GM23338 (cell line): ENCODE measurements at regions not wholly inside any gene's neighbourhood (a gene's known extent, or its start where the extent isn't known, plus 50 kb on each side); places are given as distances from the start of the nearest gene placed in this dataset.

Experiments
- ATAC-seq: fragments of 200-7000 bp; cut with Tn5 transposase; 3 replicates; pipeline ENCODE4 v1.9.1; 2020
- DNase-seq: peaks from one replicate; pipeline ENCODE4 v3.0.0-alpha.2; 2015; ENCODE audit warnings: low spot score
- H2AFZ ChIP-seq: fragments of 200-600 bp; sonication (generic); 2 replicates; pipeline ENCODE4 v1.8.0; 2016; ENCODE audit warnings: antibody characterized with exemption, mild to moderate bottlenecking, moderate library complexity
- H3F3A ChIP-seq: fragments of 200-600 bp; sonication (generic); replicated peaks from 2 replicates; pipeline ENCODE4 v1.8.0; 2017; ENCODE audit warnings: antibody characterized with exemption, mixed run types, low read depth
- H3K27ac ChIP-seq: fragments of 200-600 bp; sonication (generic); 2 replicates; pipeline ENCODE4 v1.6.1; 2016; ENCODE audit warnings: low read depth
- H3K27me3 ChIP-seq: fragments of 200-600 bp; sonication (generic); 2 replicates; pipeline ENCODE4 v1.8.0; 2016; ENCODE audit warnings: mild to moderate bottlenecking, mixed run types, moderate library complexity; ENCODE audit not compliant: insufficient read depth
- H3K36me3 ChIP-seq: fragments of 200-600 bp; sonication (generic); 2 replicates; pipeline ENCODE4 v1.8.0; 2016; ENCODE audit warnings: mild to moderate bottlenecking; ENCODE audit not compliant: insufficient read depth
- H3K4me1 ChIP-seq: fragments of 200-600 bp; sonication (generic); 2 replicates; pipeline ENCODE4 v1.8.0; 2016; ENCODE audit warnings: mild to moderate bottlenecking, moderate library complexity; ENCODE audit not compliant: insufficient read depth
- H3K4me2 ChIP-seq: fragments of 200-600 bp; sonication (generic); 2 replicates; pipeline ENCODE4 v1.7.1; 2017; ENCODE audit warnings: mixed run types
- H3K4me3 ChIP-seq: fragments of 200-600 bp; sonication (generic); 2 replicates; pipeline ENCODE4 v1.6.1; 2016; ENCODE audit warnings: mixed run types
- H3K79me2 ChIP-seq: fragments of 200-600 bp; sonication (generic); replicated peaks from 2 replicates; pipeline ENCODE4 v1.8.0; 2017; ENCODE audit warnings: mild to moderate bottlenecking; ENCODE audit not compliant: insufficient read depth
- H3K9me2 ChIP-seq: fragments of 200-600 bp; sonication (generic); 2 replicates; pipeline ENCODE4 v1.8.0; 2017; ENCODE audit not compliant: insufficient read depth
- H4K20me1 ChIP-seq: fragments of 200-600 bp; sonication (generic); replicated peaks from 2 replicates; pipeline ENCODE4 v1.8.0; 2017; ENCODE audit warnings: mild to moderate bottlenecking; ENCODE audit not compliant: insufficient read depth
- H3K27ac Mint-ChIP-seq: 2 replicates; pipeline ENCODE4 v1.8.0; 2020; ENCODE audit warnings: inconsistent platforms, mild to moderate bottlenecking, moderate library complexity, mixed read lengths
- H3K27me3 Mint-ChIP-seq: 3 replicates; pipeline ENCODE4 v1.8.0; 2022; ENCODE audit warnings: low read depth, mild to moderate bottlenecking, moderate library complexity, mixed read lengths, inconsistent platforms; ENCODE audit not compliant: insufficient read depth, poor library complexity
- H3K36me3 Mint-ChIP-seq: 3 replicates; pipeline ENCODE4 v1.8.0; 2021; ENCODE audit warnings: low read depth, mild to moderate bottlenecking, inconsistent platforms, moderate library complexity, mixed read lengths
- H3K4me1 Mint-ChIP-seq: 3 replicates; pipeline ENCODE4 v1.8.0; 2020; ENCODE audit warnings: mild to moderate bottlenecking, inconsistent platforms, mixed read lengths
- H3K4me3 Mint-ChIP-seq: 3 replicates; pipeline ENCODE4 v1.8.0; 2021; ENCODE audit warnings: moderate library complexity, mild to moderate bottlenecking, inconsistent platforms, mixed read lengths
- H3K9me3 Mint-ChIP-seq: 3 replicates; pipeline ENCODE4 v1.8.0; 2020; ENCODE audit warnings: moderate library complexity, mild to moderate bottlenecking, inconsistent platforms, mixed read lengths
- CREB1 ChIP-seq: fragments of 250-450 bp; sonication (Bioruptor Pico); IDR thresholded peaks from 2 replicates; pipeline ENCODE4 v1.5.0; 2020; ENCODE audit warnings: low read depth, mild to moderate bottlenecking, moderate library complexity
- EZH2 ChIP-seq: fragments of 200-600 bp; sonication (generic); IDR thresholded peaks from one replicate; pipeline ENCODE4 v1.8.0; 2017; ENCODE audit warnings: antibody characterized with exemption, mild to moderate bottlenecking, low read depth; ENCODE audit not compliant: unreplicated experiment
- EZH2phosphoT487 ChIP-seq: fragments of 200-600 bp; sonication (generic); IDR thresholded peaks from one replicate; pipeline ENCODE4 v1.8.1; 2018; ENCODE audit warnings: antibody characterized with exemption; ENCODE audit not compliant: unreplicated experiment
- JUNB ChIP-seq: IDR thresholded peaks from one replicate; pipeline ENCODE4 v1.6.1; 2016; ENCODE audit warnings: antibody characterized with exemption; ENCODE audit not compliant: unreplicated experiment
- NANOG ChIP-seq: IDR thresholded peaks from 2 replicates; pipeline ENCODE4 v1.6.1; 2016; ENCODE audit warnings: antibody characterized with exemption, borderline replicate concordance
- POLR2AphosphoS5 ChIP-seq: IDR thresholded peaks from 2 replicates; pipeline ENCODE4 v1.6.1; 2016; ENCODE audit warnings: antibody characterized with exemption, low read depth
- REST ChIP-seq: IDR thresholded peaks from one replicate; pipeline ENCODE4 v1.6.1; 2018; ENCODE audit warnings: antibody characterized with exemption; ENCODE audit not compliant: unreplicated experiment
- ZNF114 ChIP-seq: fragments of 250-450 bp; sonication (Bioruptor Pico); IDR thresholded peaks from 2 replicates; pipeline ENCODE4 v1.5.0; 2020; ENCODE audit warnings: mild to moderate bottlenecking, moderate library complexity
- ZNF331 ChIP-seq: fragments of 250-450 bp; sonication (Bioruptor Pico); IDR thresholded peaks from 2 replicates; pipeline ENCODE4 v1.5.0; 2020; ENCODE audit warnings: low read depth, mild to moderate bottlenecking, moderate library complexity
- TF ChIP-seq, protein P1 (sequence below), 2 experiments: fragments of 200-600 bp in 1 of 2; sonication (generic) in 1 of 2; conservative IDR thresholded peaks; 2 replicates each; pipeline versions ENCODE4 v1.5.1 to v1.6.1; 2016 to 2017; ENCODE audit warnings: antibody characterized with exemption in 2 of 2, low read depth in 2 of 2, mild to moderate bottlenecking in 2 of 2, moderate library complexity in 1 of 2

- no peaks in the 10 kb centered on the region for H3F3A ChIP-seq
- H4K20me1 ChIP-seq, result no peaks in the 10 kb centered on the region
- no peak overlapping the region for H3K27ac ChIP-seq
- Mint-ChIP-seq H3K9me3 (peaks cover 3% of the 10 kb centered on the region; the same call in 2 of the 3 replicates), H3K4me3 (no peak overlapping the region), H3K4me1 (no peaks in the 10 kb centered on the region), H3K27ac (no peak overlapping the region), H3K36me3 (no peaks in the 10 kb centered on the region), H3K27me3 (no peaks in the 10 kb centered on the region)
- H3K4me2 ChIP-seq, result no peak overlapping the region
- H3K9me2 ChIP-seq, result no peaks in the 10 kb centered on the region
- TF ChIP-seq EZH2phosphoT487 (no peak), JUNB (no peak), ZNF114 (CRISPR knock-in tag) (no peak)
- no peak overlapping the region for H3K4me3 ChIP-seq
- no peak for ATAC-seq
- no peaks in the 10 kb centered on the region for H3K79me2 ChIP-seq
- H2AFZ ChIP-seq, result no peak overlapping the region
- H3K4me1 ChIP-seq, result no peaks in the 10 kb centered on the region
- H3K27me3 ChIP-seq, result no peaks in the 10 kb centered on the region
- no peak for DNase-seq
- no peaks in the 10 kb centered on the region; the same call in 1 of the 2 replicates for H3K36me3 ChIP-seq
These were observed 523.1 kb upstream of the ZNF462 start for GRCh38 chr9:106339882-106340281.

DNA sequence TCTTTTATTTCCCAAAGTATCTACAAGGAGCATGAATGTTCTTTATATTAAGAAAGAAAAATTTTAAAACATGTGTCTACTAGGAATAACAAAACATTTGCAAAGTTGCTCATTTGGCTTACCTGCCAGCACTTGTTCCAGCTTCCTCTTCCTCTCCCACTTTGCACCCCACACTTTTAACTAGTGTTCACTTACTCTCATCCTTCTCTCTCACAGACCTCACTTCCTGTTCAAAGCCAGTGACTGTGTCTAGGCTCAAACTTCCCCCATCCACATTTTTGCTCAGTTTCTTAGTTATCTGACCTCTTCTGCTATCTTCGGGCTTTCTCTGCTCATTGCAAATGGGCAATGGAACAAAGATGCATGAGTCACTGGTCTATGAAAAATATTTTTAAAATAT, 512.2 kb upstream of the ZNF462 start:
- Histone ChIP-seq H3K27ac (no peak overlapping the region), H2AFZ (no peak overlapping the region), H3K9me2 (no peaks in the 10 kb centered on the region), H3K36me3 (no peaks in the 10 kb centered on the region), H3F3A (no peaks in the 10 kb centered on the region), H3K4me1 (no peaks in the 10 kb centered on the region), H3K27me3 (no peaks in the 10 kb centered on the region), H3K79me2 (no peaks in the 10 kb centered on the region), H3K4me3 (no peak overlapping the region), H4K20me1 (no peaks in the 10 kb centered on the region), H3K4me2 (no peak overlapping the region)
- Mint-ChIP-seq H3K27ac (no peak overlapping the region), H3K4me3 (no peak overlapping the region), H3K4me1 (no peaks in the 10 kb centered on the region; the same call in 2 of the 3 replicates), H3K9me3 (no peaks in the 10 kb centered on the region), H3K27me3 (no peaks in the 10 kb centered on the region), H3K36me3 (no peaks in the 10 kb centered on the region)
- ATAC-seq (no peak), DNase-seq (no peak)
- TF ChIP-seq CREB1 (CRISPR knock-in tag) (no peak), ZNF331 (CRISPR knock-in tag) (no peak), POLR2AphosphoS5 (no peak), REST (no peak), JUNB (no peak), EZH2phosphoT487 (no peak), NANOG (no peak), EZH2 (no peak)
- TF ChIP-seq, protein P1, sequence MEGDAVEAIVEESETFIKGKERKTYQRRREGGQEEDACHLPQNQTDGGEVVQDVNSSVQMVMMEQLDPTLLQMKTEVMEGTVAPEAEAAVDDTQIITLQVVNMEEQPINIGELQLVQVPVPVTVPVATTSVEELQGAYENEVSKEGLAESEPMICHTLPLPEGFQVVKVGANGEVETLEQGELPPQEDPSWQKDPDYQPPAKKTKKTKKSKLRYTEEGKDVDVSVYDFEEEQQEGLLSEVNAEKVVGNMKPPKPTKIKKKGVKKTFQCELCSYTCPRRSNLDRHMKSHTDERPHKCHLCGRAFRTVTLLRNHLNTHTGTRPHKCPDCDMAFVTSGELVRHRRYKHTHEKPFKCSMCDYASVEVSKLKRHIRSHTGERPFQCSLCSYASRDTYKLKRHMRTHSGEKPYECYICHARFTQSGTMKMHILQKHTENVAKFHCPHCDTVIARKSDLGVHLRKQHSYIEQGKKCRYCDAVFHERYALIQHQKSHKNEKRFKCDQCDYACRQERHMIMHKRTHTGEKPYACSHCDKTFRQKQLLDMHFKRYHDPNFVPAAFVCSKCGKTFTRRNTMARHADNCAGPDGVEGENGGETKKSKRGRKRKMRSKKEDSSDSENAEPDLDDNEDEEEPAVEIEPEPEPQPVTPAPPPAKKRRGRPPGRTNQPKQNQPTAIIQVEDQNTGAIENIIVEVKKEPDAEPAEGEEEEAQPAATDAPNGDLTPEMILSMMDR (conservative IDR thresholded peaks at IDR 0.05; ENCODE audit: low read depth in 2 of 2), result no peak
